Gastroesophageal sphincter (tissue), 3 donors: ENCODE measurements at regions not wholly inside any gene's neighbourhood (a gene's known extent, or its start where the extent isn't known, plus 50 kb on each side); places are given as distances from the start of the nearest gene placed in this dataset.

ENCODE experiments used
- EP300 ChIP-seq: sonication (generic); formaldehyde crosslinking; IDR thresholded peaks from one replicate; pipeline ENCODE4 v1.6.1; 2017; ENCODE audit warnings: antibody characterized with exemption, mild to moderate bottlenecking
- TF ChIP-seq, protein P1 (sequence below), 4 experiments: fragments of 200-600 bp in 2 of 4; fragments of 450-650 bp in 2 of 4; sonication (generic) in 1 of 4; IDR thresholded peaks; one replicate each; pipeline ENCODE4 v1.5.1; 2017 to 2019; ENCODE audit warnings: antibody characterized with exemption in 4 of 4, mild to moderate bottlenecking in 2 of 4, moderate library complexity in 2 of 4

DNA sequence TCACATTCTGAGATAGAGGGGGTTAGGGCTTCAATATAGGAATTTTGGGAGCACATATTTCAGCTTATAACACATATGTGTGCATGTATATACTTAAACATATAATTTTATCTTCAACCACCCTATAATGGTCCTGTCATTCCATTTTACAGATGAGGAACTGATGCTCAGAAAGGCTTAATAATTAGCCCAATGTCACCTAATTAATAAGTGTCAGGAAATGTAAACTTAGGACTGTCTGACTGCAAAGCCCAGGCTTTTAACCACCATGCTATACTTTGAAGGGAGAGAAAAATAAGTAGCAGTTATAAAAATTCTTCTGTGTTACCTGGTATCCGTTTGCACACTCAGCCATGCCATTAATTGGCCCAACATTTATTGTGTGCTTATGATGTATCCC is 172.6 kb downstream of the SKIDA1 start:
- TF ChIP-seq EP300: no peak
- TF ChIP-seq, protein P1, sequence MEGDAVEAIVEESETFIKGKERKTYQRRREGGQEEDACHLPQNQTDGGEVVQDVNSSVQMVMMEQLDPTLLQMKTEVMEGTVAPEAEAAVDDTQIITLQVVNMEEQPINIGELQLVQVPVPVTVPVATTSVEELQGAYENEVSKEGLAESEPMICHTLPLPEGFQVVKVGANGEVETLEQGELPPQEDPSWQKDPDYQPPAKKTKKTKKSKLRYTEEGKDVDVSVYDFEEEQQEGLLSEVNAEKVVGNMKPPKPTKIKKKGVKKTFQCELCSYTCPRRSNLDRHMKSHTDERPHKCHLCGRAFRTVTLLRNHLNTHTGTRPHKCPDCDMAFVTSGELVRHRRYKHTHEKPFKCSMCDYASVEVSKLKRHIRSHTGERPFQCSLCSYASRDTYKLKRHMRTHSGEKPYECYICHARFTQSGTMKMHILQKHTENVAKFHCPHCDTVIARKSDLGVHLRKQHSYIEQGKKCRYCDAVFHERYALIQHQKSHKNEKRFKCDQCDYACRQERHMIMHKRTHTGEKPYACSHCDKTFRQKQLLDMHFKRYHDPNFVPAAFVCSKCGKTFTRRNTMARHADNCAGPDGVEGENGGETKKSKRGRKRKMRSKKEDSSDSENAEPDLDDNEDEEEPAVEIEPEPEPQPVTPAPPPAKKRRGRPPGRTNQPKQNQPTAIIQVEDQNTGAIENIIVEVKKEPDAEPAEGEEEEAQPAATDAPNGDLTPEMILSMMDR (IDR thresholded peaks at IDR 0.05): no peak
